A549 (cell line): ENCODE measurements at regions not wholly inside any gene's neighbourhood (a gene's known extent, or its start where the extent isn't known, plus 50 kb on each side); places are given as distances from the start of the nearest gene placed in this dataset.

Experiments used
- ATAC-seq, 2 experiments: fragments of 200-7000 bp in 1 of 2; fragments of >200 bp in 1 of 2; cut with Nextera tagmentation in 1 of 2; cut with Tn5 transposase in 1 of 2; 3 replicates each; pipeline versions ENCODE4 v1.8.0 to v1.9.1; 2018 to 2020; ENCODE audit warnings: mild to moderate bottlenecking in 1 of 2, moderate library complexity in 1 of 2
- CTCF ChIA-PET: fragments of 300-600 bp; sonication (Branson Sonifier 250); formaldehyde crosslinking; extraction: SDS; loops from one replicate; lab custom pipeline; 2021; ENCODE audit warnings: antibody characterized with exemption, inconsistent platforms; lab: Yijun Ruan, JAX
- POLR2A ChIA-PET: fragments of 350-600 bp; formaldehyde crosslinking; extraction: SDS; loops from one replicate; lab custom pipeline; 2021; ENCODE audit warnings: antibody characterized with exemption, inconsistent platforms; lab: Yijun Ruan, JAX
- DNase-seq, 2 experiments: peaks; one replicate each; pipeline versions ENCODE4 v3.0.0 to v3.0.0-alpha.2; 2011 to 2016; ENCODE audit warnings: low read depth in 1 of 2, low spot score in 1 of 2
- FAIRE-seq: peaks from 2 replicates; lab custom pipeline; 2011; peaks lifted over from hg19 to GRCh38; lab: Jason Lieb, UNC
- H3K27ac ChIP-seq, 2 experiments: fragments of >200 bp; sonication (Bioruptor Twin); formaldehyde crosslinking; 3 replicates each; pipeline ENCODE4 v1.5.1; 2016 to 2017
- H3K4me1 ChIP-seq: fragments of >200 bp; sonication (Bioruptor Twin); formaldehyde crosslinking; 3 replicates; pipeline ENCODE4 v1.6.1; 2016
- H3K4me2 ChIP-seq: fragments of >200 bp; sonication (Bioruptor Twin); formaldehyde crosslinking; 3 replicates; pipeline ENCODE4 v1.6.1; 2016
- H3K4me3 ChIP-seq: fragments of >200 bp; sonication (Bioruptor Twin); formaldehyde crosslinking; 3 replicates; pipeline ENCODE4 v1.5.1; 2016
- H3K9me3 ChIP-seq: fragments of >200 bp; sonication (Bioruptor Twin); formaldehyde crosslinking; 3 replicates; pipeline ENCODE4 v1.6.1; 2016
- ATOH8 ChIP-seq: fragments of 250-450 bp; sonication (Bioruptor Pico); IDR thresholded peaks from 2 replicates; pipeline ENCODE4 v1.5.0; 2020; ENCODE audit warnings: low read depth, mild to moderate bottlenecking, moderate library complexity
- BCL3 ChIP-seq: fragments of >200 bp; sonication (Bioruptor Twin); formaldehyde crosslinking; IDR thresholded peaks from 3 replicates; pipeline ENCODE4 v1.6.1; 2016
- BHLHE40 ChIP-seq: IDR thresholded peaks from 2 replicates; pipeline ENCODE4 v1.6.1; 2012; ENCODE audit warnings: low read depth, low read length, inconsistent platforms
- CBX2 ChIP-seq: fragments of 200-600 bp; sonication (generic); IDR thresholded peaks from 2 replicates; pipeline ENCODE4 v1.6.1; 2016; ENCODE audit warnings: low read depth, mild to moderate bottlenecking, borderline replicate concordance
- CHD2 ChIP-seq: fragments of 150-350 bp; IDR thresholded peaks from 2 replicates; pipeline ENCODE4 v1.6.1; 2014; ENCODE audit warnings: low read length; ENCODE audit not compliant: partially characterized antibody
- CTCF ChIP-seq: fragments of >200 bp; sonication (Bioruptor Twin); formaldehyde crosslinking; IDR thresholded peaks from 3 replicates; pipeline ENCODE4 v1.5.1; 2016
- EHF ChIP-seq: fragments of 250-450 bp; sonication (Bioruptor Pico); IDR thresholded peaks from 2 replicates; pipeline ENCODE4 v1.5.0; 2020; ENCODE audit warnings: mild to moderate bottlenecking
- EHMT2 ChIP-seq: fragments of 200-600 bp; sonication (generic); IDR thresholded peaks from 2 replicates; pipeline ENCODE4 v1.6.1; 2016; ENCODE audit warnings: antibody characterized with exemption, low read depth, mild to moderate bottlenecking, moderate library complexity
- FOXS1 ChIP-seq: fragments of 250-450 bp; sonication (Bioruptor Pico); IDR thresholded peaks from 2 replicates; pipeline ENCODE4 v1.5.0; 2020; ENCODE audit warnings: mild to moderate bottlenecking, moderate library complexity
- HOXA7 ChIP-seq: fragments of 250-450 bp; sonication (Bioruptor Pico); IDR thresholded peaks from 2 replicates; pipeline ENCODE4 v1.5.0; 2020; ENCODE audit warnings: mild to moderate bottlenecking, moderate library complexity
- JUN ChIP-seq, 2 experiments: fragments of >200 bp; sonication (Bioruptor Twin); formaldehyde crosslinking; IDR thresholded peaks; 2 replicates in 1 of 2; 3 replicates in 1 of 2; pipeline ENCODE4 v1.6.1; 2016 to 2017
- KDM5A ChIP-seq: fragments of 200-600 bp; sonication (generic); IDR thresholded peaks from 2 replicates; pipeline ENCODE4 v1.6.1; 2016; ENCODE audit warnings: antibody characterized with exemption, mild to moderate bottlenecking
- MAFK ChIP-seq: fragments of 450-650 bp; IDR thresholded peaks from 2 replicates; pipeline ENCODE4 v1.6.1; 2014; ENCODE audit not compliant: partially characterized antibody
- MAZ ChIP-seq: fragments of 150-350 bp; IDR thresholded peaks from 2 replicates; pipeline ENCODE4 v1.6.1; 2014; ENCODE audit warnings: antibody characterized with exemption, low read depth, low read length, borderline replicate concordance
- MYC ChIP-seq: IDR thresholded peaks from 2 replicates; pipeline ENCODE4 v1.6.1; 2012; ENCODE audit warnings: mild to moderate bottlenecking, inconsistent platforms, low read length, improper control_type of control experiment, borderline replicate concordance
- NPAS2 ChIP-seq: fragments of 250-450 bp; sonication (Bioruptor Pico); IDR thresholded peaks from 2 replicates; pipeline ENCODE4 v1.8.0; 2022; ENCODE audit warnings: mild to moderate bottlenecking, moderate library complexity, borderline replicate concordance
- POLR2AphosphoS2 ChIP-seq: conservative IDR thresholded peaks from 2 replicates; pipeline ENCODE4 v1.6.1; 2012; ENCODE audit warnings: low read length, improper control_type of control experiment, inconsistent platforms
- RAD21 ChIP-seq, 2 experiments: fragments of >200 bp in 1 of 2; sonication (Bioruptor Twin) in 1 of 2; formaldehyde crosslinking in 1 of 2; IDR thresholded peaks in 1 of 2; conservative IDR thresholded peaks in 1 of 2; 2 replicates in 1 of 2; 3 replicates in 1 of 2; pipeline ENCODE4 v1.6.1; 2012 to 2018; ENCODE audit warnings: inconsistent platforms in 1 of 2
- RARB ChIP-seq: fragments of 250-450 bp; sonication (Bioruptor Pico); IDR thresholded peaks from 2 replicates; pipeline ENCODE4 v1.8.0; 2021; ENCODE audit warnings: mild to moderate bottlenecking, moderate library complexity
- TP53 ChIP-seq: fragments of 250-450 bp; sonication (Bioruptor Pico); IDR thresholded peaks from 2 replicates; pipeline ENCODE4 v1.5.0; 2021; ENCODE audit warnings: mild to moderate bottlenecking, moderate library complexity
- ZNF302 ChIP-seq: fragments of 250-450 bp; sonication (Bioruptor Pico); IDR thresholded peaks from 2 replicates; pipeline ENCODE4 v1.9.0; 2021; ENCODE audit warnings: inconsistent platforms, mild to moderate bottlenecking, moderate library complexity
- WGBS: methylation state at CpG from one replicate; pipeline ENCODE4 v1.1.6; 2017; ENCODE audit errors: missing lambda C conversion rate; 5-methylcytosine and 5-hydroxymethylcytosine counted together
- TF ChIP-seq, protein P1 (sequence below): fragments of >200 bp; sonication (Bioruptor Twin); formaldehyde crosslinking; IDR thresholded peaks from 2 replicates; pipeline ENCODE4 v1.6.1; 2016
- TF ChIP-seq, protein P2 (sequence below): fragments of 150-350 bp; IDR thresholded peaks from 2 replicates; pipeline ENCODE4 v1.6.1; 2014; ENCODE audit warnings: low read depth, mild to moderate bottlenecking, low read length
- TF ChIP-seq, protein P3 (sequence below): IDR thresholded peaks from 2 replicates; pipeline ENCODE4 v1.6.1; 2012; ENCODE audit warnings: low read depth, borderline replicate concordance

- no peaks in the 10 kb centered on the region for H3K4me1 ChIP-seq
- CTCF ChIA-PET = no interaction called here
- ATAC-seq = no peak
- no peak overlapping the region for H3K4me2 ChIP-seq
- POLR2A ChIA-PET = no interaction called here
- H3K4me3 ChIP-seq = no peak overlapping the region
- no peak for DNase-seq
- no peak for FAIRE-seq
- WGBS = 83% methylated on average over 11 of the region's 11 CpGs
- no peak overlapping the region for H3K27ac ChIP-seq
- no peak for TF ChIP-seq MAFK
- TF ChIP-seq RARB (CRISPR knock-in tag) = no peak
- TF ChIP-seq, protein P1, sequence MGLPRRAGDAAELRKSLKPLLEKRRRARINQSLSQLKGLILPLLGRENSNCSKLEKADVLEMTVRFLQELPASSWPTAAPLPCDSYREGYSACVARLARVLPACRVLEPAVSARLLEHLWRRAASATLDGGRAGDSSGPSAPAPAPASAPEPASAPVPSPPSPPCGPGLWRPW = no peak
- TF ChIP-seq ATOH8 (CRISPR knock-in tag) = no peak
- TF ChIP-seq, protein P2, sequence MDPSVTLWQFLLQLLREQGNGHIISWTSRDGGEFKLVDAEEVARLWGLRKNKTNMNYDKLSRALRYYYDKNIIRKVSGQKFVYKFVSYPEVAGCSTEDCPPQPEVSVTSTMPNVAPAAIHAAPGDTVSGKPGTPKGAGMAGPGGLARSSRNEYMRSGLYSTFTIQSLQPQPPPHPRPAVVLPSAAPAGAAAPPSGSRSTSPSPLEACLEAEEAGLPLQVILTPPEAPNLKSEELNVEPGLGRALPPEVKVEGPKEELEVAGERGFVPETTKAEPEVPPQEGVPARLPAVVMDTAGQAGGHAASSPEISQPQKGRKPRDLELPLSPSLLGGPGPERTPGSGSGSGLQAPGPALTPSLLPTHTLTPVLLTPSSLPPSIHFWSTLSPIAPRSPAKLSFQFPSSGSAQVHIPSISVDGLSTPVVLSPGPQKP = no peak
- no peak for TF ChIP-seq TP53 (CRISPR knock-in tag)
- TF ChIP-seq FOXS1 = no peak
- no peak for TF ChIP-seq HOXA7 (CRISPR knock-in tag)
- TF ChIP-seq BCL3 = no peak
- TF ChIP-seq KDM5A = no peak
- no peak for TF ChIP-seq EHF (CRISPR knock-in tag)
- no peak for TF ChIP-seq ZNF302 (CRISPR knock-in tag)
- TF ChIP-seq CHD2 = no peak
- H3K9me3 ChIP-seq = no peaks in the 10 kb centered on the region
These were observed 179.3 kb downstream of the ETS2 start for GRCh38 chr21:38984982-38985567.

DNA sequence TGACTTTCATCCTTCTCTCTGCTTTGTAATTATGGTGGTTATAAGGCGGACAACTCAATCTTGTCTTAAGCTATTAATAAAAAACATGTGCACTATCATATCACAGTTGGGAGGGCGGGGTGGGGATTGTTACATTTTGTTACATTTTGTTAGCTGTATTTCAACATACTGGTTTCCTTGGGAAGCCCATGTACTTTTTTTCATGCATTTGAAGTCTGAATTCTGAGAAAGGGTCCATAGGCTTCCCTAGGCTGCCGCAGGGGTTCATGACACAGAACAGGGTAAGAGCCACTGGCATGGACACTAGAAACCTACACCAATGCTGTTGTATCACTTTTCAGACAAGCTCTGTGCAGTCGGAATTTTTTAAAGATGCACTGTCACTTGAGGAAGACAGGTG, 178.8 kb downstream of the ETS2 start:
- ATAC-seq (no peak), DNase-seq (no peak), FAIRE-seq (no peak)
- WGBS = 53% methylated on average over 3 of the region's 4 CpGs
- no peaks in the 10 kb centered on the region for H3K9me3 ChIP-seq
- ChIA-PET POLR2A (interaction anchor here (0.6 kb wide), 1 partner anchor 11 kb away, joined by 4 read pairs; no protein-coding TSS in a partner anchor), CTCF (no interaction called here)
- H3K4me1 ChIP-seq = peaks cover 4% of the 10 kb centered on the region; the same call in 2 of the 3 replicates
- TF ChIP-seq NPAS2 (CRISPR knock-in tag) (no peak), CTCF (no peak), RAD21 (conservative IDR thresholded peaks at IDR 0.05 in 1 of 2, IDR thresholded peaks at IDR 0.05 in 1 of 2) (no peak), MAZ (no peak), MYC (no peak)
- no peak overlapping the region for H3K4me2 ChIP-seq
- H3K27ac ChIP-seq = no peak overlapping the region
- H3K4me3 ChIP-seq = no peak overlapping the region

GRCh38 chr21:38983560-38983959, 177.8 kb downstream of the ETS2 start:
- H3K27ac ChIP-seq = no peak overlapping the region
- FAIRE-seq = no peak
- peaks cover 8% of the 10 kb centered on the region for H3K4me1 ChIP-seq
- no peak for ATAC-seq
- 66% methylated on average over 10 of the region's 10 CpGs for WGBS
- no peak overlapping the region for H3K4me2 ChIP-seq
- no peaks in the 10 kb centered on the region for H3K9me3 ChIP-seq
- no peak for DNase-seq
- ChIA-PET POLR2A (no interaction called here), CTCF (interaction anchor here (0.9 kb wide), 1 partner anchor 11 kb away, joined by 3 read pairs; no protein-coding TSS in a partner anchor)
- no peak overlapping the region for H3K4me3 ChIP-seq
- TF ChIP-seq CTCF = no peak
- TF ChIP-seq, protein P3, sequence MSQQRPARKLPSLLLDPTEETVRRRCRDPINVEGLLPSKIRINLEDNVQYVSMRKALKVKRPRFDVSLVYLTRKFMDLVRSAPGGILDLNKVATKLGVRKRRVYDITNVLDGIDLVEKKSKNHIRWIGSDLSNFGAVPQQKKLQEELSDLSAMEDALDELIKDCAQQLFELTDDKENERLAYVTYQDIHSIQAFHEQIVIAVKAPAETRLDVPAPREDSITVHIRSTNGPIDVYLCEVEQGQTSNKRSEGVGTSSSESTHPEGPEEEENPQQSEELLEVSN = no peak
- TF ChIP-seq EHMT2 = no peak
- no peak for TF ChIP-seq POLR2AphosphoS2
- no peak for TF ChIP-seq CBX2
- TF ChIP-seq MAZ = no peak
- no peak for TF ChIP-seq EHF (CRISPR knock-in tag)
- no peak for TF ChIP-seq BHLHE40
- TF ChIP-seq, protein P1 = no peak
- no peak for TF ChIP-seq JUN (IDR thresholded peaks at IDR 0.05)
